ENCODE measurements at regions not wholly inside any gene's neighbourhood (a gene's known extent, or its start where the extent isn't known, plus 50 kb on each side); places are given as distances from the start of the nearest gene placed in this dataset.

GRCh38 chr17:27216836-27217235, 77.1 kb upstream of the WSB1 start:
- DNase-seq: no peak

- no peak for DNase-seq
These were observed 76.3 kb upstream of the WSB1 start for GRCh38 chr17:27217631-27218030.

DNA sequence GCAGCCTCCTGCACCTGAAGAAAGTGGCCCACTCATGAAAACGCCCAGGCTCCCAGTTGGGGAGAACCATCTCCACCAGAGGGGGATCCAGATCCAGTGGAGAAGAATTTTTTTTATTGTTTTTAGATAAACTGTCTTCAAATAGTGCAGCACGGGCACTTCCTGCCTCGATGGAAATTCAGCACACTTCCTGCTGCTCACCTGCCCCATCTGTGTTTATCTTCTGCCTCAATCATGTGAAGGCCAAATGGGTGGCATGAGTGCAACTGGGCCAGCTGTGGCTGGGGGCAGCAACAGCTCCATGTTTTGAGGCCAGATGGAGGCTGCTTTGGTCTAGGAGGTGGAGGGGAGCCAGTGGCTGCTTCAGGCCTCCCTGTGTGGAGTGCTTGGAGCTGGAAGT, 75.9 kb upstream of the WSB1 start:
- DNase-seq: no peak

DNA sequence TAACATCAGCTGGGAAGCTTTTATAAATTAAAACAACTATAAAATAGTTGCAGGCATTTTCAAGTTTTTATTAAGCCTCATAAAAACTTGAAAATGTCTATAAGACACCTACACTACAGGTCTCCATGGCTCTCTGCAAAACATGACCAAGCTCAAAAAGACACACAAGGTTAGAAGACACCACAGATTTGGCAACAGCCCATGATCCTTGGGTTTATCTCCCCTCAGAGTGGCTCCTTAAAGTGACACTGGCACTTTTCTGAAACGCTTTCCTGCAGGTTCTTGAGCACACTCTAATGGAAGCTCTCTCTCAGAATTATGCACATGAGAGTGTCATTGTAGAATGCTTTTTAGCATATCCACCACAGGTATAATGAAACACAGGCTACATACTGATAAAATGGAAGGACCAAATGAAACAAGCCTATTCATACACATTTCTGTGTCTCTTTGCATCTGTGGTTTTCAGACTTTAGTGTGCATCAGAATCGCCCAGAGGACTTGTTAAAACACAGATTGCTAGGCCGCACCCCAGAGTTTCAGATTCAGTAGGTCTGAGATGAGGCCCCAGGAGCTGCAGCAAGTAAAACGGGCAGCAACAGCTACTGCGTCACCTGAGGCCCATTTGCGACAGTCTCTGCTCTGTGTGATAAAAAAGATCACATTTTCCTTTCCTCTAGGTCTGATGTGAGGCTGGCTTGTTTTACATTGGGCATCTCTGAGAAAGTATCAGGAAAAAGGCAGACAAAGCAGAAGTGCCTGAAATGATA, 75.0 kb upstream of the WSB1 start:
- DNase-seq: peak in 1 of 2 experiments; percentile 39

- DNase-seq: no peak
These were observed 71.4 kb upstream of the WSB1 start for GRCh38 chr17:27222515-27222914.

- no peak for DNase-seq
These were observed 69.2 kb upstream of the WSB1 start for GRCh38 chr17:27224526-27225315.

DNA sequence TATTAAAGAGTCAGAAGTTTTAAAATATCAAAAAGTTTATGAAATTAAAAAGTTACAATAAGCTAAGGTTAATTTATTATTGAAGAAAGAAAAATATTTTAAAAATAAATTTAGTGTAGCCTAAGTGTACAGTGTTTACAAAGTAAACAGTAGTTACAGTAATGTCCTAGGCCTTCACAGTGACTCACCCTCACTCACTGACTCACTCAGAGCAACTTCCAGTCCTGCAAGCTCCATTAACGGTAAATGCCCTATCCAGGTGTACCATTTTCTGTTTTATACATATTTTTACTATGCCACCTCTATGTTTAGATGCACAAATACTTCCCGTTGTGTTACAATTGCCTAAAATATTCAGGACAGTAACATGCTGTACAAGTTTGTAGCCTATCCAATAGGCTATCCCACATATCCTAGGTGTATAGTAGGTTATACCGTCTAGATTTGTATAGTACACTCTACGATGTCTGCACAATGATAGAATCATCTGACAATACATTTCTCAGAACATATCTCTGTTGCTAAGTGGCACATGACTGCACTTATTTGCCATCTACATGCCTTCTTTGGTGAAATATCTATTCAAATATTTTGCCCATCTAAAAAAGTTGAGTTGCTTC, 67.2 kb upstream of the WSB1 start:
- DNase-seq: no peak

GRCh38 chr17:27230996-27231395, 62.9 kb upstream of the WSB1 start:
- DNase-seq: no peak

DNA sequence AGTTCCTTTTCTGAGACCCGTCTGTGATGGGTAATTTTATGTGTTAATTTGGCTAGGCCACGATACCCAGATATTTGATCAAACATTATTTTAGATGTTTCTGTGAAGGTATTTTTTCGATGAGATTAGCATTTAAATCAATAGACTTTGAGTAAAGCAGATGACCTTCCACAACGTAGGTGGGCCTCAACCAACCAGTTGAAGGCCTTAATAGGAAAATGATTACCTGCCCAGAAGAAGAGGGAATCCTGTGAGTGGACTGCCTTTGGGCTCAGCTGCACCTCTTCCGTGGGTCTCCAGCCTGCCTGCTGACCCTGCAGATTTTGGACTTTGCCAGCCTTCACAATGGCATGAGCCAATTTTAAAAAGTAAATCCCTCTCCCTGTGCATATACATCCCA, 61.6 kb upstream of the WSB1 start:
- no peak for DNase-seq

DNA sequence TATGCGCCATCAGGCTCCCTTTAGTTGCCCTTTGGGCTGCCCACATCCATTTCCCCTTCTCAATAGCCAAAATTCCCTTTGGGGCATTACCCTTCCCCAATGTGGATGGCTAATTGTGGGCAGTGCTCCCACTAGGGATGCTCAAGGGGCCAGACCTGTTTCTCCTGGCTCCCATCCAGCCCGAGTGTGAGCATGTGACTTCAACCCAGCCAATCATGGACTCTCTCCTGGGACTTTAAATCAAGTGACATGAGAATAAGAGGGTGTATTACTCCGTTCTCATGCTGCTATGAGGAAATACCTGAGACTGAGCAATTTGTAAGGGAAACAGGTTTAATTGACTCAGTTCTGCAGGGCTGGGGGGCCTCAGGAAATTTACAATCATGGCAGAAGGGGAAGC, 60.9 kb upstream of the WSB1 start:
- no peak for DNase-seq

GRCh38 chr17:27233776-27234175, 60.1 kb upstream of the WSB1 start:
- DNase-seq: no peak

- peak; percentile 80 to 82 for DNase-seq
These were observed 57.1 kb upstream of the WSB1 start for GRCh38 chr17:27236717-27237315.

GRCh38 chr17:27237890-27238289, 56.0 kb upstream of the WSB1 start:
- no peak for DNase-seq

DNA sequence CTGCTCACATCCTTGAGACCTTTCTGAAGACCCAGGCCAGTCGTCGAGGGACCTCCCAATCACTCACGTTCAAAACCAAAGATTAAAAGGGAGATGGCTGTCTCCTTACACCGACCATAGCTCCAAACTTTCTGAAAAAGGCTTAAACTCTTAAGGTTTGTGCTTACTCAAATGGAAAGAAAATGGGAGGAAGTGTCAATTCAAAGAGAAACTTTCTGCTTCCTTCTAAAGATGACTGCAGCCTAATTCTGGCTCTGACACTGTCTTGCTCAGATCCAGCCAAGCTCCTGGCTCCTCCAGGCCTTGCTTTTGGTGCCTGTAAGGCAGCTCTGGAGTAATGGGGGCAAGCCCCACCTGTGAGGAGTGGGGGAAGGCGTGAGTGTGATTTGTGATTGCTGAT, 54.9 kb upstream of the WSB1 start:
- DNase-seq: peak; percentile 42 to 44

- DNase-seq: no peak
These were observed 54.3 kb upstream of the WSB1 start for GRCh38 chr17:27239584-27239983.

GRCh38 chr17:27240086-27240801, 53.7 kb upstream of the WSB1 start:
- no peak for DNase-seq

DNA sequence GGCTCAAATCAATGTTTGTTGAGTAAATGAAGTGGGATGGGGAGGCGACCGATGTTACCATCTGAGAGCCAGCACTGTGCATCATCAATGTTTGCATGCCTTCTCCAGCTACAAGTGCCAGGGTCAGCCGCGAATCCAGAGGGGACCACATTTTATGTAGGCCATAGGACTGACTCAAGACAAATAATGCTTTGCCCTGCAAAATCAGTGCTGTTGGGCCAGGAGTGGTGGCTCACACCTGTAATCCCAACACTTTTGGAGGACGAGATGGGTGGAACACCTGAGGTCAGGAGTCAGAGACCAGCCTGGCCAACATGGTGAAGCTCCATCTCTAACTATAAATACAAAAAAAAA, 53.1 kb upstream of the WSB1 start:
- no peak for DNase-seq

- no peak for DNase-seq
These were observed 52.5 kb upstream of the WSB1 start for GRCh38 chr17:27241346-27241946.

GRCh38 chr17:27242951-27243350, 51.0 kb upstream of the WSB1 start:
- no peak for DNase-seq

GRCh38 chr17:27244011-27244410, 49.9 kb upstream of the WSB1 start:
- DNase-seq: no peak

Data from activated T-cell treated with anti-CD3 and anti-CD28 coated beads, Interleukin-2, amount 50 U/mL, for 48 hours (primary cell).